ENCODE measurements at regions not wholly inside any gene's neighbourhood (a gene's known extent, or its start where the extent isn't known, plus 50 kb on each side); places are given as distances from the start of the nearest gene placed in this dataset.

DNA sequence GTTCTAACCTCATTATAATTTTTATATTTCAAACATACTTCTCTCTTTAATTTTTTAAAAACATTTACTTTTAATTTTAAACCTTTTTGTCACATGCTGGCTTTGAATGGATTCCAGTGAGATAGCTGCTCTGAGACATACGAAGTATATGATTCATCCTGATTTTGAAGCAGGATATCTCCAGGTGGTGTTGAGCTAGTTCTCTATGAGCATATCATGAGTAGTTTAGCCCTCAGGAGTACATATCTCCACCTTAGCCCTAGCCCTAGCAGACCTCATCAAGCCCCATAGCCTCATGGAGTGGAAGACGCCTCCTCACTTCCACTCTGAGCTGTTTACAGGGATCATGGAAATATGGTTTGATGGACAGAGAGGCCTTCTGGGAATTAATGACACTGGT, 183.2 kb upstream of the C21orf91 start:
- TF ChIP-seq, protein P1, sequence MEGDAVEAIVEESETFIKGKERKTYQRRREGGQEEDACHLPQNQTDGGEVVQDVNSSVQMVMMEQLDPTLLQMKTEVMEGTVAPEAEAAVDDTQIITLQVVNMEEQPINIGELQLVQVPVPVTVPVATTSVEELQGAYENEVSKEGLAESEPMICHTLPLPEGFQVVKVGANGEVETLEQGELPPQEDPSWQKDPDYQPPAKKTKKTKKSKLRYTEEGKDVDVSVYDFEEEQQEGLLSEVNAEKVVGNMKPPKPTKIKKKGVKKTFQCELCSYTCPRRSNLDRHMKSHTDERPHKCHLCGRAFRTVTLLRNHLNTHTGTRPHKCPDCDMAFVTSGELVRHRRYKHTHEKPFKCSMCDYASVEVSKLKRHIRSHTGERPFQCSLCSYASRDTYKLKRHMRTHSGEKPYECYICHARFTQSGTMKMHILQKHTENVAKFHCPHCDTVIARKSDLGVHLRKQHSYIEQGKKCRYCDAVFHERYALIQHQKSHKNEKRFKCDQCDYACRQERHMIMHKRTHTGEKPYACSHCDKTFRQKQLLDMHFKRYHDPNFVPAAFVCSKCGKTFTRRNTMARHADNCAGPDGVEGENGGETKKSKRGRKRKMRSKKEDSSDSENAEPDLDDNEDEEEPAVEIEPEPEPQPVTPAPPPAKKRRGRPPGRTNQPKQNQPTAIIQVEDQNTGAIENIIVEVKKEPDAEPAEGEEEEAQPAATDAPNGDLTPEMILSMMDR (IDR thresholded peaks at IDR 0.05) = no peak
- TF ChIP-seq ZFX (IDR thresholded peaks at IDR 0.05; ENCODE audit: borderline replicate concordance) = no peak
